HG02970 (cell line): ENCODE measurements at regions not wholly inside any gene's neighbourhood (a gene's known extent, or its start where the extent isn't known, plus 50 kb on each side); places are given as distances from the start of the nearest gene placed in this dataset.
A peak's percentile ranks its signal among the peaks of the same experiment; 100 is the strongest.
"Not testable (repeated sequence)": the region's sequence is repeated elsewhere in the genome, so short reads cannot be mapped to it uniquely, and the experiment has no call there.

Experiments
- ATAC-seq: cut with Tn5 transposase; IDR thresholded peaks from one replicate; pipeline ENCODE4 v1.9.1; 2021; ENCODE audit warnings: mild to moderate bottlenecking, moderate library complexity, moderate number of reproducible peaks; ENCODE audit not compliant: unreplicated experiment, low FRiP score

GRCh38 chr9:90219548-90220118 is 423.0 kb downstream of the DIRAS2 start:
- no peak for ATAC-seq

GRCh38 chr9:90221899-90222298 is 420.7 kb downstream of the DIRAS2 start:
- not testable (repeated sequence) for ATAC-seq

GRCh38 chr9:90226839-90227338 is 415.7 kb downstream of the DIRAS2 start:
- ATAC-seq = not testable (repeated sequence)

- not testable (repeated sequence) for ATAC-seq
Observed at GRCh38 chr9:90233081-90233480, 409.5 kb downstream of the DIRAS2 start.

DNA sequence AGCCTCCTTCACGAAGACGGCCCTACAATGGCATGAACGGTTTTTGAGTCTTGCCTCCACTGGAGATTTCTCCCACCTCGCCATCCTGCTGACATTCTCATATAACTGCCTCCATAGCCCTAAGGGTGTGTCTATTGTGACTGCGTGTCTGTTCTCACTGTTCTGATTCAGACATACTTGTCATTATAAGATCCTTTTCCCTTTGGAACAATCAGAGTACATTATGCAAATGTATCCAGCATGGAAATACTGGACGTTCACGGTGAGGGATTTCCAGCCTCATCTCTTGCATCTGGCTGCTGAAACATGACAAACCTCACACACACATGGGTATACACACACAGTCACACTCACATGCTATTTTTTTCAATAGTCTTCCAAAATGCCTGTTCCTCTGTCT is 402.1 kb downstream of the DIRAS2 start:
- no peak for ATAC-seq

GRCh38 chr9:90245661-90246060 is 397.0 kb downstream of the DIRAS2 start:
- ATAC-seq = no peak

GRCh38 chr9:90249094-90249493 is 393.5 kb downstream of the DIRAS2 start:
- no peak for ATAC-seq

GRCh38 chr9:90251316-90251715 is 391.3 kb downstream of the DIRAS2 start:
- no peak for ATAC-seq

DNA sequence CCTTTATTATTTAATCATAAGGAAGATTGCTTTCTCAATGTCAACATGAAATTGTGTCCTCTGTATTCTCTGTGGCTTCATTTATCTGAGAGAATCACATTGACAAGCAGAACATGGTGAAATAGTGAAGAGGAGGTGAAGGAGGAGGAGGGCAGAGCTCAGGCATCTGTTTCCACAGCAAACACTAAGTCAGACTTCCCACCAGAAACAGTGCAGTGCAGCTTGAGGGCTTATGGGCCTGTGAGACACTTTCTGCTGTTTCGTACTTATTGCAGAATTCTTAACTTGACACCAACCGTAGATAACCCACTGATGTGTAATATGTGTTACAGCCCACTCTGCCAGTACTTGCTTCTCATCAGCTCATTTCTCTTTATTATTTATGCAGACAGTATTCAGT is 386.3 kb downstream of the DIRAS2 start:
- ATAC-seq = no peak

GRCh38 chr9:90259311-90260246 is 383.0 kb downstream of the DIRAS2 start:
- no peak for ATAC-seq

GRCh38 chr9:90261698-90262097 is 380.9 kb downstream of the DIRAS2 start:
- ATAC-seq = no peak

DNA sequence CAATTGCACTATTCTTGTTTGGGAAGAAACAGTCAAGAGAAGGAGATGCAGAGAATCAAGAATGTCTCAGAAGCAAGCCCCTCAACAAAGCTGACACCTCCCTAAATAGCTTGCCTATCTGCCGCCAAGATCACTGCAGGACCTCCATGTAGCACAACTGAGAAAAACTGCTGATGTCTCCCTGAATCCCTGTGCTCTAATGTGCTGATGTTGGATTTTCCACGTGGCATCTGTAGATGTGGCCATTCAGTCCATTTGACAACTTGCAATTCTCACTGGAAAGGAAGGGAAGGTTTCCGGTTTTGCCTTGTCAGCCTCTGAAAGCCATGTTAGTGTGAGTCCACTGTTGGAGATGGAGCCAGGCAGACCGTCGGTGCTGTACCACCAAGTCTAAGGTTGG is 374.0 kb downstream of the DIRAS2 start:
- no peak for ATAC-seq

DNA sequence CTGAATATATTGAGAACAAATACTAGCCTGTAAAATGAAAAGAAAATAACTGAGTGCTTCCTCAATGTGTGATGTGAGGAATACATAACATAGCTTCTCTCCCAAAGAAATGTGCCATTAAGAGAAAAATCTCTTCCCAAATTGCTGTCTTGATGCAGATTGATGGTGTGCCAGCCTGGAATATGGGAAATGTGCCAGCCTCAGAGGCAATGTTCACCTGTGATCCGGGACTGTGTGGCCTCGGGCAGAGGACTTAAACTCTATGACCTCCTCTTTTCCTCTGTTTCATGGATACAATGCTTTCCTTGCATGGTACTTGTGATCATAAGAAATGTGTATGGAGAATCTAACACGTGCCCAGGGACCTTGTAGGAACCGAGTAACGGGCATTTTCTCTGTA is 370.9 kb downstream of the DIRAS2 start:
- ATAC-seq = no peak

DNA sequence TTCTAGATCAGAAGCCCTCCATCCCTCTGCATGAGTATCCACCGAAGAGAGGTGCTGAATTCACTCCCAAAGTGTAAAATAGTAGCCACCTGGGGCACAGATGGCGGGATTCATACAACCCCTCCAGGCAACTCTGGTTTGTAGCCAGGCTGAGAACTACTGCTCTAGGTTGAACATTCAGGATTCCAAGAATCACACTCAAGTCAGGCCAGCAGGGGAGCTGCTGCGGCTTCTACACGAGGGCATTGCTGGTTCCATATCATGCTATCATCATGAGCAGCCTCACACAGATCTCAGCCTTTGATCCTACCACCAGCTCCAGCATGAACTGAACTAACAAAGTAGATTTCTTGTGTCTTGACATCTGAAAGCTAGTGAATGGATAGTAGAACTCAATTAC is 367.9 kb downstream of the DIRAS2 start:
- ATAC-seq = no peak

- no peak for ATAC-seq
Observed at GRCh38 chr9:90285946-90286345, 356.7 kb downstream of the DIRAS2 start.

GRCh38 chr9:90287567-90288274 is 354.9 kb downstream of the DIRAS2 start:
- ATAC-seq = peak; percentile 86

DNA sequence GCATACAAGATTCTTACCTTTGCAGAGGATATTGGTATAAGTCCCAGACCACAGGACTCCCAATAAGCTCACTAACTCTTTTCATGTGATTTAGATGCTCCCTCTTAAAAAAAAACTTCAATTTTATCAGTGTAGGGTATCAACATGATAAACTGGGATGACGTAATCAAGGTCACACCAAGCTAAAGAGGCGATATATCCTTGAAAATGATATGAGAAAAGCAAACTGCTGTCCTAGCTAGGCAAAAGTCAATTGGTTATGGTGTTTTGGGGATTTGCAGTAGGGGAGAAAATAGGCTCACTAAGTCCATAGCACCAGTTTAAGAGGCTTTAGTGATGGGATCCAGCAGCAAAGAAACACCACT is 354.4 kb downstream of the DIRAS2 start:
- ATAC-seq = no peak

DNA sequence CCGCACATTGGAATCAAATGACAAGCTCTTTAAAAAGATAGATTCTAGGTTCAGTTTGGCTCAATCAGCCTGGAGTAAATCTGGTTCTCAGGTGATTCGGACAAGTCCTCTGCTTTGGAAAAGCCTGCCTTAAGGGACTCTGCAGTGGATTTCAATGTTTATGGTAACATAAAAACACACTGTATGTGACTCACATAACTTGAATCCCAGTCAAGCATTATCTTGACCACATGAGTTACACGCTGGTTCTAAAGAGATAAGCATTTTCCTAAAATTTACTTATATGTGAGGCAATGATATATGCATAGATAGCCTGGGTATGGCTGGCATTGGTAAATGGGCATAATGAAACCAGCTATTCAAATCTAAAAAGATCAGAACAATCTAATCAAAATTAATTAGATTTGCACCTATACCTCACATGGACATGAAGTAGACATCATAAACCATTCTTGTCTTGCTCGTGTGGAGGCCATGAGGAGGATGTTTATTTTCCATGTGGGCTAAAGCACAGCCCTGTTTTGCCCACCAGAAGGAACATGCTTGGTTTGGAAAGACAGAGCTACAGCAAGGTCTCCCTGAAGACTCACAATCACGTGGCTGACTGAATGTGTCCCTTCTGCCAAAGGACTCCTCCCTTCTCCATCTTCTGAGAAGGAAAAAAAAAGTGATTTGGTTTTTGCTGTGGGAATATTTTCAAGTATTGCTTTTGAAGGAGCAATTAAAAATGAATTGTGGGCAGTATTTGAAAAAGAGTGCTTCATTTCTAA is 351.7 kb downstream of the DIRAS2 start:
- ATAC-seq = no peak

DNA sequence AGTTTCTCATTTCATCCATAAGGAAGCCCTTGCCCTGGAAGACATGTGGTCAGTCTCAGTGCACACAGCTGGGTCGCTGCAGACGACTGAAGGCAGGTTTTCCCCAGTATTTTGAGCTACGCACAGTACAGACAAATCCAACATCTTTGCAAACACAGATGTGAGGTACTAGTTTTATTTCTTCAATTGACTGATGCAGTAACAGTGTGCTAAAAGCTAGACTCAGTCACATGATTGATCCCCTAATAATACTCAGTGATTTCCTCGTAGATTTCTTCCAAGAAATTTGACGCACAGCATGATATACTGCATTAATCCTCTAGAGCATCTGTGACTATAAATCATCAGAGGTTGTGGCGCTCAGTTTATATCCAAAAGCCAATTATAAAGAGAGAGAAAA is 346.1 kb downstream of the DIRAS2 start:
- no peak for ATAC-seq

DNA sequence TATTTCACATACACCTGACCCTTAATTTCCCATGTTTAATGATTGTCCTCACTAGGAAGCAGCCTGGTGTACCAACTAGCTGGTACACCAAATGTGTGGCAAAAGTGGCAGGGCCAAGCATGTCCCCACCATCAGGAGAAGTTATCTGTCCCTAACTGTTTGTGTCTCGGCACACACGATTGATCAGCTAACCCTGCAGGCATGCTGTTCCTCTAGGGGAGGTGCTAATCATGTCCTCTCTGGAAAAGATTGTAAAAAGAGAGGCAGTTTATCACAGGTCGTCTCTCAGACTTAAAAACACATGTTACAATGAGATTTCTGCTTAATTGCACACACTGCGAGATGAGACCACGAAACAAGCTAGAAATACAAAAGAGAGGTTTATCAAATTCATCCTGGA is 342.7 kb downstream of the DIRAS2 start:
- no peak for ATAC-seq
